Progenitor cell of endocrine pancreas (in vitro differentiated cells): ENCODE measurements at regions not wholly inside any gene's neighbourhood (a gene's known extent, or its start where the extent isn't known, plus 50 kb on each side); places are given as distances from the start of the nearest gene placed in this dataset.

Experiments
- DNase-seq: peaks from one replicate; pipeline ENCODE4 v3.0.0; 2021; ENCODE audit warnings: low spot score; ENCODE audit not compliant: unreplicated experiment
- H3K27ac Mint-ChIP-seq: 2 replicates; pipeline ENCODE4 v1.8.0; 2021; ENCODE audit warnings: mild to moderate bottlenecking, moderate library complexity, mixed read lengths
- H3K27me3 Mint-ChIP-seq: 2 replicates; pipeline ENCODE4 v1.8.0; 2021; ENCODE audit warnings: mixed read lengths
- H3K36me3 Mint-ChIP-seq: 2 replicates; pipeline ENCODE4 v1.8.0; 2022; ENCODE audit warnings: mixed read lengths; ENCODE audit not compliant: insufficient read depth
- H3K4me1 Mint-ChIP-seq: 2 replicates; pipeline ENCODE4 v1.8.0; 2021; ENCODE audit warnings: low read depth, mixed read lengths
- H3K4me3 Mint-ChIP-seq: 2 replicates; pipeline ENCODE4 v1.8.0; 2021; ENCODE audit warnings: low read depth, mild to moderate bottlenecking, moderate library complexity, mixed read lengths
- H3K9me3 Mint-ChIP-seq: 2 replicates; pipeline ENCODE4 v1.8.0; 2021; ENCODE audit warnings: low read depth, mixed read lengths
- CTCF ChIP-seq: fragments of 200-600 bp; sonication (generic); IDR thresholded peaks from one replicate; pipeline ENCODE4 v1.5.0; 2021; ENCODE audit warnings: antibody characterized with exemption, mild to moderate bottlenecking; ENCODE audit not compliant: unreplicated experiment

GRCh38 chr2:119059287-119059686 is 99.3 kb downstream of the C1QL2 start:
- DNase-seq = no peak
- H3K4me1 Mint-ChIP-seq = peaks cover 12% of the 10 kb centered on the region
- peaks cover 10% of the 10 kb centered on the region for H3K27me3 Mint-ChIP-seq
- no peaks in the 10 kb centered on the region for H3K36me3 Mint-ChIP-seq
- no peak overlapping the region for H3K27ac Mint-ChIP-seq
- peaks cover 7% of the 10 kb centered on the region for H3K9me3 Mint-ChIP-seq
- no peak overlapping the region for H3K4me3 Mint-ChIP-seq
- no peak for TF ChIP-seq CTCF

- peaks cover 3% of the 10 kb centered on the region for H3K27me3 Mint-ChIP-seq
- peaks cover 16% of the 10 kb centered on the region for H3K4me1 Mint-ChIP-seq
- H3K4me3 Mint-ChIP-seq = no peak overlapping the region
- TF ChIP-seq CTCF = no peak
- peaks cover 12% of the 10 kb centered on the region for H3K9me3 Mint-ChIP-seq
- H3K27ac Mint-ChIP-seq = no peak overlapping the region
- H3K36me3 Mint-ChIP-seq = no peaks in the 10 kb centered on the region
- no peak for DNase-seq
Measured at GRCh38 chr2:119053700-119054436, 104.7 kb downstream of the C1QL2 start.

- Mint-ChIP-seq H3K4me3 (no peak overlapping the region), H3K4me1 (peaks cover 16% of the 10 kb centered on the region), H3K27ac (peak overlapping the region; percentile 85), H3K27me3 (peaks cover 5% of the 10 kb centered on the region), H3K9me3 (peaks cover 12% of the 10 kb centered on the region), H3K36me3 (no peaks in the 10 kb centered on the region)
- no peak for TF ChIP-seq CTCF
- DNase-seq = no peak
Measured at GRCh38 chr2:119051263-119051662, 107.3 kb downstream of the C1QL2 start.

GRCh38 chr2:119049968-119050704 is 108.1 kb downstream of the MARCO start:
- no peak for DNase-seq
- H3K36me3 Mint-ChIP-seq = no peaks in the 10 kb centered on the region
- no peak overlapping the region for H3K4me3 Mint-ChIP-seq
- TF ChIP-seq CTCF = no peak
- peak overlapping the region; percentile 90 for H3K27ac Mint-ChIP-seq
- H3K27me3 Mint-ChIP-seq = peaks cover 7% of the 10 kb centered on the region
- peaks cover 12% of the 10 kb centered on the region for H3K9me3 Mint-ChIP-seq
- peaks cover 16% of the 10 kb centered on the region for H3K4me1 Mint-ChIP-seq
